Neural crest cell (in vitro differentiated cells): ENCODE measurements at regions not wholly inside any gene's neighbourhood (a gene's known extent, or its start where the extent isn't known, plus 50 kb on each side); places are given as distances from the start of the nearest gene placed in this dataset.

Experiments
- DNase-seq: peaks from one replicate; pipeline ENCODE4 v3.0.0; 2021; ENCODE audit warnings: low read depth, mixed read lengths, low spot score
- H3K27ac Mint-ChIP-seq: one replicate; pipeline ENCODE4 v1.8.0; 2021; ENCODE audit warnings: mild to moderate bottlenecking, mixed read lengths; ENCODE audit not compliant: unreplicated experiment
- H3K27me3 Mint-ChIP-seq: 2 replicates; pipeline ENCODE4 v1.8.0; 2021; ENCODE audit warnings: low read depth, mild to moderate bottlenecking, mixed read lengths
- H3K36me3 Mint-ChIP-seq: 2 replicates; pipeline ENCODE4 v1.8.0; 2021; ENCODE audit warnings: low read depth, mild to moderate bottlenecking, mixed read lengths
- H3K4me1 Mint-ChIP-seq: 2 replicates; pipeline ENCODE4 v1.8.0; 2021; ENCODE audit warnings: mixed read lengths
- H3K4me3 Mint-ChIP-seq: one replicate; pipeline ENCODE4 v1.8.0; 2021; ENCODE audit warnings: mild to moderate bottlenecking, mixed read lengths
- H3K9me3 Mint-ChIP-seq: 2 replicates; pipeline ENCODE4 v1.8.0; 2021; ENCODE audit warnings: mixed read lengths
- TF ChIP-seq, protein P1 (sequence below): fragments of 200-600 bp; sonication (generic); conservative IDR thresholded peaks from 2 replicates; pipeline ENCODE4 v1.5.0; 2021; ENCODE audit warnings: antibody characterized with exemption, mild to moderate bottlenecking

DNA sequence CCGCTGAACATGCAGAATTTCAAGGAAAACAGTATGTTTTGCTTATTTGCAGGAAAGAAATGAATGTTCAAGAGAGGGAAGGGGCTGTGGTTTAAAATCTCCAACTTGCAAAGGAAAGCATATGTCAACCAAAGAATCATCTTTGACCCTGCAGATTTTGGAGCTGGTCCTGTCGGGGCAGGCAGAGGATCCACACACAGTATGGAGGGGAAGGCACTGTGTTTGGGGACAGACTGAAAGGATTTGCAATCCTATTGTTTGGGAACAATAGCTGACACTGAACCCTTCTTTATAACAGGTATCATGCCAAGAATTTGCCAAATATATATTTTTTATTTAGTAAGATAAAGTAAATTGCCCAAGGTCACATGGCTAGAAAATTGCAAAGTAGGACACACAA is 121.4 kb upstream of the ZNF618 start:
- peaks cover 12% of the 10 kb centered on the region for H3K4me1 Mint-ChIP-seq
- peaks cover 18% of the 10 kb centered on the region for H3K27me3 Mint-ChIP-seq
- TF ChIP-seq, protein P1, sequence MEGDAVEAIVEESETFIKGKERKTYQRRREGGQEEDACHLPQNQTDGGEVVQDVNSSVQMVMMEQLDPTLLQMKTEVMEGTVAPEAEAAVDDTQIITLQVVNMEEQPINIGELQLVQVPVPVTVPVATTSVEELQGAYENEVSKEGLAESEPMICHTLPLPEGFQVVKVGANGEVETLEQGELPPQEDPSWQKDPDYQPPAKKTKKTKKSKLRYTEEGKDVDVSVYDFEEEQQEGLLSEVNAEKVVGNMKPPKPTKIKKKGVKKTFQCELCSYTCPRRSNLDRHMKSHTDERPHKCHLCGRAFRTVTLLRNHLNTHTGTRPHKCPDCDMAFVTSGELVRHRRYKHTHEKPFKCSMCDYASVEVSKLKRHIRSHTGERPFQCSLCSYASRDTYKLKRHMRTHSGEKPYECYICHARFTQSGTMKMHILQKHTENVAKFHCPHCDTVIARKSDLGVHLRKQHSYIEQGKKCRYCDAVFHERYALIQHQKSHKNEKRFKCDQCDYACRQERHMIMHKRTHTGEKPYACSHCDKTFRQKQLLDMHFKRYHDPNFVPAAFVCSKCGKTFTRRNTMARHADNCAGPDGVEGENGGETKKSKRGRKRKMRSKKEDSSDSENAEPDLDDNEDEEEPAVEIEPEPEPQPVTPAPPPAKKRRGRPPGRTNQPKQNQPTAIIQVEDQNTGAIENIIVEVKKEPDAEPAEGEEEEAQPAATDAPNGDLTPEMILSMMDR = no peak

DNA sequence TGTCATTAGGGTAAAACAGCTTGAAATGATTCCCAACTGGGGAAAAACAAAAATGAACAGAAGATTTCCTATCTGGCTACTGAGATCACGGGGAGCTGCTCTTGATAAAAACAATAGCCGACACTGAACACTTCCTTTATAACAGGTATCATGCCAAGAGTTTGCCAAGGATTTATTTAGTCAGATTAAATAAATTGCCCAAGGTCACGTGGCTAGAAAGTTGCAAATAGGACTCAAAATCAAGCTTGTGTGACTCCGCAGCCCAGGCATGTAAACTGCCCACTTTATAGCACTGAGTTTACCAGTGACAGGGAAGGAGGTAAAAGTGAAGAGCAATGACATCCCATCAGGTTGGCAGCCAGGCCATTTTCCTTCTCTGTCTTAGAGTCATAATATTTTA is 120.7 kb upstream of the ZNF618 start:
- Mint-ChIP-seq H3K27me3 (peaks cover 18% of the 10 kb centered on the region), H3K36me3 (peaks cover 2% of the 10 kb centered on the region), H3K4me3 (no peak overlapping the region), H3K4me1 (peaks cover 12% of the 10 kb centered on the region), H3K27ac (no peak overlapping the region), H3K9me3 (peaks cover 3% of the 10 kb centered on the region)
- TF ChIP-seq, protein P1 = no peak
- DNase-seq = no peak

More for the DNA sequence above, 121.4 kb upstream of the ZNF618 start:
- no peak for DNase-seq
- peaks cover 2% of the 10 kb centered on the region for H3K36me3 Mint-ChIP-seq
- no peak overlapping the region for H3K27ac Mint-ChIP-seq
- peaks cover 3% of the 10 kb centered on the region for H3K9me3 Mint-ChIP-seq
- no peak overlapping the region for H3K4me3 Mint-ChIP-seq

DNA sequence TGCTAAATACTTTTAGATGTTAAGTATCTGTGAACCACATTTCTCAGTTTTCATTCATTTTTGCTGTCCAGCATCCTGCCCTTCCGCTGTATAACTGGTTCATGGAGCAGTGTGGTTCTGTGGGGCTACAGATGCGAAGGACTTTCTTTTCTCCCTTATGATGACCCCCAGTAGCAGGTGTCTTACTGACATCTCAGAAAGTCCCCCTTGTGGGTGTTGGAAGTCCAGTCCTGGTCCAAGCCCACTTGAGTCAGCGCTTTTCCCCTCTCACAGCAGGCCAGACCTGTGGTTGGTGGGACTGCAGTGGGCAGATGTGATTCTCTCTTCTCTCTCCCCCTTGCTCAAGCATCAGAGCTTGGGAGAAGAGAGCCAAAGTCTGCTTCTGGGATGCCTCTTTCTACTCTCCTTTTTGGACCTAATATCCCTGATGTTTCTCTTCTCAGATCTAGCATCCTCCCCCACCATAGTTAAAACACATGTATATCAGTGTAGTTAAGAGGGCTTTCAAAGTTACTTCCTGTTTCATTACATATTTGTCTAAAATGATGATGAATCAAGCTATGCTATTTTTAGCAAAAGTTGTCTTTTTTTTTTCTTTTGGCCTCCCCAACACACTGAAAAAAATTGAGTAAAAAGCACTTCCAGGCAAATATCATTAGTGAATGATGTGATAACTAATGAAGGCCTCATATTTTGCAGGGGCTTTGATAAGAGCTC is 119.5 kb upstream of the ZNF618 start:
- H3K4me1 Mint-ChIP-seq = peaks cover 12% of the 10 kb centered on the region
- no peak overlapping the region for H3K27ac Mint-ChIP-seq
- peaks cover 2% of the 10 kb centered on the region for H3K36me3 Mint-ChIP-seq

DNA sequence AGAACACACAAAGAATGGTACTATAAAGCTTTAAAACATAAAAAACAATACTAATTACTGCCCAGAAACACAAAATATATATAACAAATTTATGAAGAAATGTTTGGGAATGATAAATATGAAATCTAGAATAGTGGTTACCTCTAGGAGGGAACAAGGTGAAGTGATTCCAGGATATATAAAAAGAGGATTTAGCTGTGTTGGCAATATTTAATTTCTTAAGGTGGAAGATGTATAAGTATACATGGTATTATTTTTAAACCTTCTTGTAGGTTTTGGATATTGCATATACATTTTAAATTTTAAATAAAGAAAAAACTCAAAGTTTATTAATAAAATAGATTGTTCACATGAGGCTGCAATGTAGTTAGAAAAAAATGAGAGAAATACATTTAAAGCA is 112.7 kb upstream of the ZNF618 start:
- peaks cover 8% of the 10 kb centered on the region for H3K9me3 Mint-ChIP-seq
- no peak overlapping the region for H3K27ac Mint-ChIP-seq
- peaks cover 2% of the 10 kb centered on the region for H3K36me3 Mint-ChIP-seq
- TF ChIP-seq, protein P1 = no peak
- no peak overlapping the region for H3K4me3 Mint-ChIP-seq
- no peaks in the 10 kb centered on the region for H3K4me1 Mint-ChIP-seq
- DNase-seq = no peak
- peaks cover 13% of the 10 kb centered on the region for H3K27me3 Mint-ChIP-seq

More for the DNA sequence above, 119.5 kb upstream of the ZNF618 start:
- H3K4me3 Mint-ChIP-seq = no peak overlapping the region
- no peak for DNase-seq
- peaks cover 3% of the 10 kb centered on the region for H3K9me3 Mint-ChIP-seq
- TF ChIP-seq, protein P1 = no peak
- H3K27me3 Mint-ChIP-seq = peaks cover 12% of the 10 kb centered on the region

DNA sequence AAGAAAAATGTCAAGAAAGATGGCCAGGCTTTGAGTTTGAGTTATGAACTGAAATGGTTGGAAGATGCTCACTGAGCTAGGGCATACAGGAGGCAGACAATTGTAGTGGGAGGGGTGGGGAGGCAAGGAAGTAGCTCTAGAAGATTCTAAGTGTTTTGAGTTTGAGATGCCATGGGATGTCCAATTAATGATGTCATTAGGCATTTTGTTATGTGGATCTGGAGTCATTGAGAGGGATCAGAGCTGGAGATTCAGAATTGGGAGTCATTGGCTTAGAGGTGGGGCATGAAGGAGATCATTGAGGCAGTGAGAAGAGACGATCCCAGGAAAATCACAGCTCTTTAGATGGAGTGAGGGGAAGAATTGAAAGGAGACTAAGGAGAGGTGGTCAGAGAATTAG is 111.5 kb upstream of the ZNF618 start:
- H3K27me3 Mint-ChIP-seq = peaks cover 13% of the 10 kb centered on the region
- H3K4me1 Mint-ChIP-seq = no peaks in the 10 kb centered on the region
- TF ChIP-seq, protein P1 = no peak
- H3K9me3 Mint-ChIP-seq = peaks cover 5% of the 10 kb centered on the region
- no peak overlapping the region for H3K4me3 Mint-ChIP-seq
- no peak for DNase-seq
- H3K36me3 Mint-ChIP-seq = no peaks in the 10 kb centered on the region
- H3K27ac Mint-ChIP-seq = no peak overlapping the region
